SH-SY5Y (cell line): ENCODE measurements at regions not wholly inside any gene's neighbourhood (a gene's known extent, or its start where the extent isn't known, plus 50 kb on each side); places are given as distances from the start of the nearest gene placed in this dataset.

ENCODE experiments used
- GATA2 ChIP-seq: IDR thresholded peaks from 2 replicates; pipeline ENCODE4 v1.6.1; 2011; ENCODE audit warnings: mild to moderate bottlenecking, low read depth, low read length
- GATA3 ChIP-seq: IDR thresholded peaks from 2 replicates; pipeline ENCODE4 v1.6.1; 2011; ENCODE audit warnings: low read depth, mild to moderate bottlenecking, low read length, moderate library complexity

GRCh38 chr7:94274828-94275227 lies 119.9 kb upstream of the COL1A2 start:
- TF ChIP-seq GATA2 (no peak), GATA3 (no peak)
